SK-N-SH treated with all-trans-retinoic acid at 6 μM for 48 hours (cell line): ENCODE measurements at regions not wholly inside any gene's neighbourhood (a gene's known extent, or its start where the extent isn't known, plus 50 kb on each side); places are given as distances from the start of the nearest gene placed in this dataset.

Source experiments
- ATAC-seq: fragments of 200-7000 bp; cut with Tn5 transposase; 3 replicates; pipeline ENCODE4 v1.9.1; 2020; ENCODE audit warnings: mild to moderate bottlenecking, moderate library complexity
- ARNTL ChIP-seq: fragments of 450-650 bp; formaldehyde crosslinking; IDR thresholded peaks from 2 replicates; pipeline ENCODE4 v1.5.0; 2020; ENCODE audit warnings: low read depth, mild to moderate bottlenecking, moderate library complexity, borderline replicate concordance
- BACH2 ChIP-seq: fragments of 250-450 bp; sonication (Bioruptor Pico); IDR thresholded peaks from 2 replicates; pipeline ENCODE4 v1.9.0; 2021; ENCODE audit warnings: mild to moderate bottlenecking, borderline replicate concordance
- CREB5 ChIP-seq: fragments of 250-450 bp; sonication (Bioruptor Pico); IDR thresholded peaks from 2 replicates; pipeline ENCODE4 v1.5.1; 2020; ENCODE audit warnings: low read depth, mild to moderate bottlenecking, moderate library complexity
- CSDC2 ChIP-seq: fragments of 250-450 bp; sonication (Bioruptor Pico); IDR thresholded peaks from 2 replicates; pipeline ENCODE4 v1.5.0; 2020; ENCODE audit warnings: mild to moderate bottlenecking, moderate library complexity
- CSRNP3 ChIP-seq: fragments of 250-450 bp; sonication (Bioruptor Pico); IDR thresholded peaks from 2 replicates; pipeline ENCODE4 v1.5.1; 2021; ENCODE audit warnings: mild to moderate bottlenecking, moderate library complexity
- GLIS3 ChIP-seq: fragments of 250-450 bp; sonication (Bioruptor Pico); IDR thresholded peaks from 2 replicates; pipeline ENCODE4 v1.5.0; 2020; ENCODE audit warnings: mild to moderate bottlenecking, moderate library complexity
- ISL1 ChIP-seq: fragments of 250-450 bp; sonication (Bioruptor Pico); IDR thresholded peaks from 2 replicates; pipeline ENCODE4 v2.1.2; 2022; ENCODE audit warnings: mild to moderate bottlenecking, moderate library complexity
- PATZ1 ChIP-seq: fragments of 250-450 bp; sonication (Bioruptor Pico); IDR thresholded peaks from 2 replicates; pipeline ENCODE4 v1.8.0; 2020; ENCODE audit warnings: mild to moderate bottlenecking, moderate library complexity, borderline replicate concordance
- POU6F1 ChIP-seq: fragments of 250-450 bp; sonication (Bioruptor Pico); IDR thresholded peaks from 2 replicates; pipeline ENCODE4 v1.8.0; 2021; ENCODE audit warnings: low read depth, mild to moderate bottlenecking, moderate library complexity, borderline replicate concordance
- PPARA ChIP-seq: fragments of 250-450 bp; sonication (Bioruptor Pico); IDR thresholded peaks from 2 replicates; pipeline ENCODE4 v1.5.0; 2020; ENCODE audit warnings: mild to moderate bottlenecking, borderline replicate concordance
- RARB ChIP-seq: fragments of 250-450 bp; sonication (Bioruptor Pico); IDR thresholded peaks from 2 replicates; pipeline ENCODE4 v1.8.0; 2021; ENCODE audit warnings: mild to moderate bottlenecking, moderate library complexity
- SNAI2 ChIP-seq: fragments of 250-450 bp; sonication (Bioruptor Pico); IDR thresholded peaks from 2 replicates; pipeline ENCODE4 v1.5.0; 2020; ENCODE audit warnings: mild to moderate bottlenecking, moderate library complexity
- TCF4 ChIP-seq: fragments of 250-450 bp; sonication (Bioruptor Pico); IDR thresholded peaks from 2 replicates; pipeline ENCODE4 v1.8.0; 2021; ENCODE audit warnings: mild to moderate bottlenecking, moderate library complexity, borderline replicate concordance
- TOX ChIP-seq: fragments of 250-450 bp; sonication (Bioruptor Pico); IDR thresholded peaks from 2 replicates; pipeline ENCODE4 v1.8.0; 2021; ENCODE audit warnings: mild to moderate bottlenecking, moderate library complexity, borderline replicate concordance
- ZC3H10 ChIP-seq: fragments of 250-450 bp; sonication (Bioruptor Pico); IDR thresholded peaks from 2 replicates; pipeline ENCODE4 v1.5.1; 2021; ENCODE audit warnings: mild to moderate bottlenecking, moderate library complexity
- ZFP3 ChIP-seq: fragments of 250-450 bp; sonication (Bioruptor Pico); IDR thresholded peaks from 2 replicates; pipeline ENCODE4 v1.5.0; 2020; ENCODE audit warnings: mild to moderate bottlenecking, moderate library complexity
- ZFP30 ChIP-seq: fragments of 450-650 bp; formaldehyde crosslinking; IDR thresholded peaks from 2 replicates; pipeline ENCODE4 v1.5.0; 2022; ENCODE audit warnings: mild to moderate bottlenecking, moderate library complexity
- ZNF565 ChIP-seq: fragments of 450-650 bp; formaldehyde crosslinking; conservative IDR thresholded peaks from 2 replicates; pipeline ENCODE4 v1.5.0; 2020; ENCODE audit warnings: low read depth, mild to moderate bottlenecking, moderate library complexity
- ZNF70 ChIP-seq: fragments of 450-650 bp; formaldehyde crosslinking; IDR thresholded peaks from 2 replicates; pipeline ENCODE4 v1.5.0; 2020; ENCODE audit warnings: mild to moderate bottlenecking, moderate library complexity
- ZNF8 ChIP-seq: fragments of 450-650 bp; formaldehyde crosslinking; IDR thresholded peaks from 2 replicates; pipeline ENCODE4 v1.5.0; 2020; ENCODE audit warnings: mild to moderate bottlenecking, moderate library complexity

GRCh38 chr9:82454509-82455190 is 466.1 kb downstream of the SPATA31D1 start:
- no peak for TF ChIP-seq ZFP30 (CRISPR knock-in tag)
- TF ChIP-seq ZC3H10 (CRISPR knock-in tag) = no peak
- no peak for TF ChIP-seq PATZ1 (CRISPR knock-in tag)
- TF ChIP-seq ZNF565 (CRISPR knock-in tag) = no peak
- TF ChIP-seq CSRNP3 (CRISPR knock-in tag) = no peak
- no peak for ATAC-seq

GRCh38 chr9:82456642-82457041 is 468.1 kb downstream of the SPATA31D1 start:
- ATAC-seq = no peak; the same call in 2 of the 3 replicates
- TF ChIP-seq ZNF565 (CRISPR knock-in tag) (no peak), SNAI2 (CRISPR knock-in tag) (no peak)

GRCh38 chr9:82457298-82457697 is 468.7 kb downstream of the SPATA31D1 start:
- ATAC-seq = no peak
- TF ChIP-seq ZFP3 (CRISPR knock-in tag) = no peak
- TF ChIP-seq ZC3H10 (CRISPR knock-in tag) = no peak
- TF ChIP-seq POU6F1 (CRISPR knock-in tag) = no peak

GRCh38 chr9:82457891-82458290 is 469.3 kb downstream of the SPATA31D1 start:
- no peak for TF ChIP-seq GLIS3
- no peak for TF ChIP-seq ISL1 (CRISPR knock-in tag)
- no peak for TF ChIP-seq TOX (CRISPR knock-in tag)
- TF ChIP-seq ZFP3 (CRISPR knock-in tag) = no peak
- no peak for TF ChIP-seq ARNTL (CRISPR knock-in tag)
- no peak for TF ChIP-seq ZNF8 (CRISPR knock-in tag)
- no peak for TF ChIP-seq ZFP30 (CRISPR knock-in tag)
- TF ChIP-seq RARB (CRISPR knock-in tag) = no peak
- no peak for TF ChIP-seq SNAI2 (CRISPR knock-in tag)
- no peak for TF ChIP-seq ZNF70 (CRISPR knock-in tag)
- no peak for TF ChIP-seq CSDC2
- no peak for TF ChIP-seq PPARA
- no peak for TF ChIP-seq TCF4 (CRISPR knock-in tag)
- no peak for TF ChIP-seq CREB5 (CRISPR knock-in tag)
- no peak for ATAC-seq

- ATAC-seq = no peak
- TF ChIP-seq POU6F1 (CRISPR knock-in tag) = no peak
- TF ChIP-seq ZNF70 (CRISPR knock-in tag) = no peak
- no peak for TF ChIP-seq ZFP3 (CRISPR knock-in tag)
- no peak for TF ChIP-seq CREB5 (CRISPR knock-in tag)
- TF ChIP-seq ZNF8 (CRISPR knock-in tag) = no peak
- no peak for TF ChIP-seq ISL1 (CRISPR knock-in tag)
- TF ChIP-seq TCF4 (CRISPR knock-in tag) = no peak
- TF ChIP-seq SNAI2 (CRISPR knock-in tag) = no peak
- no peak for TF ChIP-seq ZNF565 (CRISPR knock-in tag)
- no peak for TF ChIP-seq CSDC2
- no peak for TF ChIP-seq TOX (CRISPR knock-in tag)
- TF ChIP-seq GLIS3 = no peak
- TF ChIP-seq ARNTL (CRISPR knock-in tag) = no peak
- TF ChIP-seq BACH2 (CRISPR knock-in tag) = no peak
These were observed 469.7 kb downstream of the SPATA31D1 start for GRCh38 chr9:82458296-82458695.
